M059J (cell line): ENCODE measurements at regions not wholly inside any gene's neighbourhood (a gene's known extent, or its start where the extent isn't known, plus 50 kb on each side); places are given as distances from the start of the nearest gene placed in this dataset.

Experiments
- DNase-seq: peaks from one replicate; pipeline ENCODE4 v3.0.0-alpha.2; 2012; ENCODE audit warnings: low read depth

- no peak for DNase-seq
These were observed 73.1 kb upstream of the DST start for GRCh38 chr6:56715741-56716140.

GRCh38 chr6:56714982-56715456 lies 72.3 kb upstream of the DST start:
- peak; percentile 100 for DNase-seq

- DNase-seq: peak; percentile 66
These were observed 71.6 kb upstream of the DST start for GRCh38 chr6:56714273-56714672.

GRCh38 chr6:56713254-56713672 lies 70.6 kb upstream of the DST start:
- DNase-seq: peak; percentile 98

- no peak for DNase-seq
These were observed 68.3 kb upstream of the DST start for GRCh38 chr6:56710967-56711366.

- DNase-seq: no peak
These were observed 67.0 kb upstream of the DST start for GRCh38 chr6:56709650-56710049.

GRCh38 chr6:56708810-56709597 lies 66.3 kb upstream of the DST start:
- peak; percentile 83 for DNase-seq

- DNase-seq: no peak
These were observed 64.5 kb upstream of the DST start for GRCh38 chr6:56706981-56707726.

- DNase-seq: peak; percentile 49
These were observed 56.5 kb upstream of the DST start for GRCh38 chr6:56699066-56699654.

GRCh38 chr6:56695702-56696101 lies 53.0 kb upstream of the DST start:
- peak; percentile 54 for DNase-seq

GRCh38 chr6:56694002-56694401 lies 51.3 kb upstream of the DST start:
- no peak for DNase-seq

GRCh38 chr6:56693246-56693607 lies 50.5 kb upstream of the DST start:
- peak; percentile 96 for DNase-seq

- DNase-seq: peak; percentile 29
These were observed 50.0 kb upstream of the DST start for GRCh38 chr6:56692523-56693245.
